HepG2 (cell line): ENCODE measurements at regions not wholly inside any gene's neighbourhood (a gene's known extent, or its start where the extent isn't known, plus 50 kb on each side); places are given as distances from the start of the nearest gene placed in this dataset.

Experiments used
- CBX2 ChIP-seq, 2 experiments: fragments of 200-600 bp in 1 of 2; sonication (generic); formaldehyde crosslinking in 1 of 2; IDR thresholded peaks; 2 replicates each; pipeline versions ENCODE4 v1.7.0 to v1.8.1; 2018 to 2022; ENCODE audit warnings: low read depth in 2 of 2, low read length in 1 of 2, mild to moderate bottlenecking in 1 of 2, missing genetic modification reagents in 1 of 2
- CENPX ChIP-seq: sonication (generic); formaldehyde crosslinking; IDR thresholded peaks from 2 replicates; pipeline ENCODE4 v1.9.0; 2021; ENCODE audit warnings: mild to moderate bottlenecking, missing genetic modification reagents, moderate library complexity
- HDAC6 ChIP-seq: fragments of 200-600 bp; sonication (generic); IDR thresholded peaks from 2 replicates; pipeline ENCODE4 v1.7.0; 2017; ENCODE audit warnings: mild to moderate bottlenecking, antibody characterized with exemption, low read length, low read depth
- JUNB ChIP-seq: sonication (generic); formaldehyde crosslinking; IDR thresholded peaks from 2 replicates; pipeline ENCODE4 v1.8.0; 2022; ENCODE audit warnings: missing genetic modification reagents, mild to moderate bottlenecking, borderline replicate concordance
- KDM1A ChIP-seq: IDR thresholded peaks from 2 replicates; pipeline ENCODE4 v1.6.1; 2016; ENCODE audit warnings: missing compliant biosample characterization
- PTBP1 ChIP-seq: fragments of 200-400 bp; formaldehyde crosslinking; IDR thresholded peaks from 2 replicates; pipeline ENCODE4 v1.6.1; 2018; ENCODE audit warnings: low read length, low read depth; ENCODE audit not compliant: poor library complexity, severe bottlenecking
- SPEN ChIP-seq: sonication (generic); formaldehyde crosslinking; IDR thresholded peaks from 2 replicates; pipeline ENCODE4 v1.5.1; 2020; ENCODE audit warnings: low read depth, mild to moderate bottlenecking, missing genetic modification reagents
- XBP1 ChIP-seq: sonication (generic); formaldehyde crosslinking; IDR thresholded peaks from 2 replicates; pipeline ENCODE4 v1.5.0; 2020; ENCODE audit warnings: missing genetic modification reagents
- ZFP90 ChIP-seq: sonication (generic); formaldehyde crosslinking; IDR thresholded peaks from 2 replicates; pipeline ENCODE4 v1.8.0; 2022; ENCODE audit warnings: missing genetic modification reagents, mild to moderate bottlenecking, inconsistent platforms, borderline replicate concordance
- ZNF136 ChIP-seq: sonication (generic); formaldehyde crosslinking; IDR thresholded peaks from 2 replicates; pipeline ENCODE4 v1.8.1; 2022; ENCODE audit warnings: low read depth, mild to moderate bottlenecking, moderate library complexity, missing genetic modification reagents
- ZNF207 ChIP-seq: fragments of 450-650 bp; IDR thresholded peaks from 2 replicates; pipeline ENCODE4 v1.6.1; 2016; ENCODE audit warnings: antibody characterized with exemption, borderline replicate concordance
- ZNF318 ChIP-seq: sonication (generic); formaldehyde crosslinking; IDR thresholded peaks from 2 replicates; pipeline ENCODE4 v1.4.0; 2020; ENCODE audit warnings: mild to moderate bottlenecking, missing genetic modification reagents
- ZSCAN20 ChIP-seq: sonication (generic); formaldehyde crosslinking; IDR thresholded peaks from 2 replicates; pipeline ENCODE4 v1.4.0; 2020; ENCODE audit warnings: missing genetic modification reagents, mild to moderate bottlenecking, borderline replicate concordance
- TF ChIP-seq, protein P1 (sequence below): sonication (generic); formaldehyde crosslinking; IDR thresholded peaks from 2 replicates; pipeline ENCODE4 v1.5.1; 2020; ENCODE audit warnings: missing genetic modification reagents, mild to moderate bottlenecking, borderline replicate concordance
- TF ChIP-seq, protein P2 (sequence below): sonication (generic); formaldehyde crosslinking; IDR thresholded peaks from 2 replicates; pipeline ENCODE4 v1.8.0; 2022; ENCODE audit warnings: missing genetic modification reagents, low read depth, mild to moderate bottlenecking, borderline replicate concordance

GRCh38 chr4:87912164-87913004 lies 63.1 kb upstream of the SPP1 start (continued):
- no peak for TF ChIP-seq SPEN (CRISPR knock-in tag)
- TF ChIP-seq KDM1A (CRISPR knock-in tag) = no peak
- no peak for TF ChIP-seq JUNB (CRISPR knock-in tag)
- TF ChIP-seq ZNF207 = no peak
- TF ChIP-seq, protein P1, sequence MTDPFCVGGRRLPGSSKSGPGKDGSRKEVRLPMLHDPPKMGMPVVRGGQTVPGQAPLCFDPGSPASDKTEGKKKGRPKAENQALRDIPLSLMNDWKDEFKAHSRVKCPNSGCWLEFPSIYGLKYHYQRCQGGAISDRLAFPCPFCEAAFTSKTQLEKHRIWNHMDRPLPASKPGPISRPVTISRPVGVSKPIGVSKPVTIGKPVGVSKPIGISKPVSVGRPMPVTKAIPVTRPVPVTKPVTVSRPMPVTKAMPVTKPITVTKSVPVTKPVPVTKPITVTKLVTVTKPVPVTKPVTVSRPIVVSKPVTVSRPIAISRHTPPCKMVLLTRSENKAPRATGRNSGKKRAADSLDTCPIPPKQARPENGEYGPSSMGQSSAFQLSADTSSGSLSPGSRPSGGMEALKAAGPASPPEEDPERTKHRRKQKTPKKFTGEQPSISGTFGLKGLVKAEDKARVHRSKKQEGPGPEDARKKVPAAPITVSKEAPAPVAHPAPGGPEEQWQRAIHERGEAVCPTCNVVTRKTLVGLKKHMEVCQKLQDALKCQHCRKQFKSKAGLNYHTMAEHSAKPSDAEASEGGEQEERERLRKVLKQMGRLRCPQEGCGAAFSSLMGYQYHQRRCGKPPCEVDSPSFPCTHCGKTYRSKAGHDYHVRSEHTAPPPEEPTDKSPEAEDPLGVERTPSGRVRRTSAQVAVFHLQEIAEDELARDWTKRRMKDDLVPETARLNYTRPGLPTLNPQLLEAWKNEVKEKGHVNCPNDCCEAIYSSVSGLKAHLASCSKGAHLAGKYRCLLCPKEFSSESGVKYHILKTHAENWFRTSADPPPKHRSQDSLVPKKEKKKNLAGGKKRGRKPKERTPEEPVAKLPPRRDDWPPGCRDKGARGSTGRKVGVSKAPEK (CRISPR knock-in tag) = no peak
- TF ChIP-seq HDAC6 = no peak
- no peak for TF ChIP-seq CBX2 (IDR thresholded peaks at IDR 0.05; ENCODE audit: low read depth, low read length)
- no peak for TF ChIP-seq CBX2 (CRISPR knock-in tag; IDR thresholded peaks at IDR 0.05; ENCODE audit: low read depth)
- no peak for TF ChIP-seq PTBP1
- no peak for TF ChIP-seq ZFP90 (CRISPR knock-in tag)
- TF ChIP-seq, protein P2, sequence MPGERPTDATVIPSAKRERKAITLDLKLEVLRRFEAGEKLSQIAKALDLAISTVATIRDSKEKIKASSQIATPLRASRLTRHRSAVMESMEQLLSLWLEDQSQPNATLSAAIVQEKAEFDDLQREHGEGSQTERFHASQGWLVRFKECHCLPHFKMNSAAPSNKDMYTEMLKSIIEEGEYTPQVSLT (CRISPR knock-in tag) = no peak
- TF ChIP-seq ZNF136 (CRISPR knock-in tag) = no peak
- no peak for TF ChIP-seq XBP1 (CRISPR knock-in tag)
- no peak for TF ChIP-seq CENPX (CRISPR knock-in tag)
- no peak for TF ChIP-seq ZNF318 (CRISPR knock-in tag)
- no peak for TF ChIP-seq ZSCAN20 (CRISPR knock-in tag)
